ENCODE measurements at regions not wholly inside any gene's neighbourhood (a gene's known extent, or its start where the extent isn't known, plus 50 kb on each side); places are given as distances from the start of the nearest gene placed in this dataset.

DNA sequence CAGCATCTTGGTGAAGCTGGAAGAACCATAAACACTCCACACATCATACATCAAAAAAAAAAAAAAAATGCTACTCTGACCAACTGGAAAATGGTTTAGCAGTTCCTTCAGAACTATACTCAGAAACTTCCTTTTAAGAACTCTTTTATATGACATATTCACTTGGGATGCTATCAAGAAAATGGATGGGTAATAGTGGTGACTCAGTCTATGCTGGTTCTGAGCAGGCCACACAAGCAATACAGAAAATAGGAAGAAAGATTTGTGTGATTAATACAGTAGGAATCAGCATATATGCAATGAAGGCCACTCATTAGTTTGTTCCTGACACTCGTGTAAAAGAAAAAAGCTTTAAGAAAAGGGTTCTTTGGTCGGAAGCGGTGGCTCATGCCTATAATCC, 123.5 kb upstream of the FAT4 start:
- WGBS (ENCODE audit: insufficient coverage): 94% methylated on average over 3 of the region's 3 CpGs
- TF ChIP-seq, protein P1, sequence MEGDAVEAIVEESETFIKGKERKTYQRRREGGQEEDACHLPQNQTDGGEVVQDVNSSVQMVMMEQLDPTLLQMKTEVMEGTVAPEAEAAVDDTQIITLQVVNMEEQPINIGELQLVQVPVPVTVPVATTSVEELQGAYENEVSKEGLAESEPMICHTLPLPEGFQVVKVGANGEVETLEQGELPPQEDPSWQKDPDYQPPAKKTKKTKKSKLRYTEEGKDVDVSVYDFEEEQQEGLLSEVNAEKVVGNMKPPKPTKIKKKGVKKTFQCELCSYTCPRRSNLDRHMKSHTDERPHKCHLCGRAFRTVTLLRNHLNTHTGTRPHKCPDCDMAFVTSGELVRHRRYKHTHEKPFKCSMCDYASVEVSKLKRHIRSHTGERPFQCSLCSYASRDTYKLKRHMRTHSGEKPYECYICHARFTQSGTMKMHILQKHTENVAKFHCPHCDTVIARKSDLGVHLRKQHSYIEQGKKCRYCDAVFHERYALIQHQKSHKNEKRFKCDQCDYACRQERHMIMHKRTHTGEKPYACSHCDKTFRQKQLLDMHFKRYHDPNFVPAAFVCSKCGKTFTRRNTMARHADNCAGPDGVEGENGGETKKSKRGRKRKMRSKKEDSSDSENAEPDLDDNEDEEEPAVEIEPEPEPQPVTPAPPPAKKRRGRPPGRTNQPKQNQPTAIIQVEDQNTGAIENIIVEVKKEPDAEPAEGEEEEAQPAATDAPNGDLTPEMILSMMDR (IDR thresholded peaks at IDR 0.05): no peak
- H3K27me3 ChIP-seq (ENCODE audit: control insufficient read depth in 2 of 2, insufficient read depth in 2 of 2, low read length in 2 of 2): no peaks in the 10 kb centered on the region
- no peaks in the 10 kb centered on the region for H3K79me2 ChIP-seq (ENCODE audit: insufficient read depth, low read length)
- intact Hi-C loops (cut with micrococcal nuclease): no loop called here
- H3K4me1 ChIP-seq (ENCODE audit: control insufficient read depth in 1 of 2, insufficient read depth in 2 of 2, low read length in 2 of 2): no peaks in the 10 kb centered on the region
- H3K9ac ChIP-seq (ENCODE audit: insufficient read depth, low read length, poor library complexity, severe bottlenecking): no peak overlapping the region
- H3K4me3 ChIP-seq (replicated peaks in 1 of 3; ENCODE audit: low read depth in 2 of 3, low read length in 3 of 3): no peak overlapping the region
- H3K27ac ChIP-seq (ENCODE audit: low read depth in 1 of 2, low read length in 2 of 2): no peak overlapping the region
- H3K9me3 ChIP-seq (replicated peaks in 1 of 2; ENCODE audit: control insufficient read depth in 1 of 2, insufficient read depth in 1 of 2, low read length in 2 of 2): peaks cover 5 to 18% of the 10 kb centered on the region in 2 donors
- H3K27me3 Mint-ChIP-seq (ENCODE audit: low read depth in 3 of 3): no peaks in the 10 kb centered on the region
- H3K36me3 ChIP-seq (replicated peaks in 1 of 2; ENCODE audit: control insufficient read depth in 1 of 2, insufficient read depth in 2 of 2, low read length in 2 of 2): no peaks in the 10 kb centered on the region
- H3K4me2 ChIP-seq (replicated peaks; ENCODE audit: extremely low read depth, low read length, poor library complexity, severe bottlenecking): no peak overlapping the region
- no peaks in the 10 kb centered on the region for H3K4me1 Mint-ChIP-seq
- no peaks in the 10 kb centered on the region for H3K36me3 Mint-ChIP-seq
- H3K4me3 Mint-ChIP-seq: no peak overlapping the region
- H2AFZ ChIP-seq (ENCODE audit: insufficient read depth, low read depth, low read length, poor library complexity, severe bottlenecking): no peak overlapping the region
- H3K9me3 Mint-ChIP-seq: peaks cover 0 to 20% (median 9%) of the 10 kb centered on the region in 7 donors
- H3K27ac Mint-ChIP-seq: no peak overlapping the region
- H4K20me1 ChIP-seq (ENCODE audit: insufficient read depth, low read length): no peaks in the 10 kb centered on the region
- DNase-seq: no peak

- no peaks in the 10 kb centered on the region for H3K27me3 ChIP-seq (ENCODE audit: control insufficient read depth in 2 of 2, insufficient read depth in 2 of 2, low read length in 2 of 2)
- Mint-ChIP-seq H3K27me3 (ENCODE audit: low read depth in 3 of 3) (no peaks in the 10 kb centered on the region), H3K4me3 (no peak overlapping the region), H3K4me1 (no peaks in the 10 kb centered on the region), H3K9me3 (peaks cover 0 to 13% (median 6%) of the 10 kb centered on the region in 7 donors), H3K27ac (no peak overlapping the region), H3K36me3 (no peaks in the 10 kb centered on the region)
- H2AFZ ChIP-seq (ENCODE audit: insufficient read depth, low read depth, low read length, poor library complexity, severe bottlenecking): no peak overlapping the region
- TF ChIP-seq, protein P1 (IDR thresholded peaks at IDR 0.05): no peak
- intact Hi-C loops (cut with micrococcal nuclease): no loop called here
- no peak overlapping the region for H3K9ac ChIP-seq (ENCODE audit: insufficient read depth, low read length, poor library complexity, severe bottlenecking)
- H3K27ac ChIP-seq (ENCODE audit: low read depth in 1 of 2, low read length in 2 of 2): no peak overlapping the region
- no peak for DNase-seq
- no peaks in the 10 kb centered on the region for H3K36me3 ChIP-seq (replicated peaks in 1 of 2; ENCODE audit: control insufficient read depth in 1 of 2, insufficient read depth in 2 of 2, low read length in 2 of 2)
- no peak overlapping the region for H3K4me3 ChIP-seq (replicated peaks in 1 of 3; ENCODE audit: low read depth in 2 of 3, low read length in 3 of 3)
- no peaks in the 10 kb centered on the region for H3K4me1 ChIP-seq (ENCODE audit: control insufficient read depth in 1 of 2, insufficient read depth in 2 of 2, low read length in 2 of 2)
- no CpG with 5 or more reads among the region's 4 CpGs for WGBS (ENCODE audit: insufficient coverage)
- H3K9me3 ChIP-seq (replicated peaks in 1 of 2; ENCODE audit: control insufficient read depth in 1 of 2, insufficient read depth in 1 of 2, low read length in 2 of 2): peaks cover 5 to 10% of the 10 kb centered on the region in 2 donors
- H3K79me2 ChIP-seq (ENCODE audit: insufficient read depth, low read length): no peaks in the 10 kb centered on the region
- H3K4me2 ChIP-seq (replicated peaks; ENCODE audit: extremely low read depth, low read length, poor library complexity, severe bottlenecking): no peak overlapping the region
- H4K20me1 ChIP-seq (ENCODE audit: insufficient read depth, low read length): no peaks in the 10 kb centered on the region
These were observed 127.3 kb upstream of the FAT4 start for GRCh38 chr4:125187226-125188176.
